Testis (tissue), 2 donors: ENCODE measurements at regions not wholly inside any gene's neighbourhood (a gene's known extent, or its start where the extent isn't known, plus 50 kb on each side); places are given as distances from the start of the nearest gene placed in this dataset.

Experiments used
- DNase-seq: peaks from one replicate; pipeline ENCODE4 v3.0.0-alpha.2; 2019
- H3K27ac ChIP-seq, 2 donors: fragments of 200-600 bp; sonication (generic); one replicate each; pipeline ENCODE4 v1.5.1; 2019
- H3K27me3 ChIP-seq: fragments of 200-600 bp; sonication (generic); one replicate; pipeline ENCODE4 v1.5.1; 2019
- H3K36me3 ChIP-seq: fragments of 200-600 bp; sonication (generic); one replicate; pipeline ENCODE4 v1.5.1; 2017; ENCODE audit warnings: low read depth; ENCODE audit errors: missing control alignments
- H3K4me1 ChIP-seq: fragments of 200-600 bp; sonication (generic); one replicate; pipeline ENCODE4 v1.5.1; 2019
- H3K4me3 ChIP-seq, 2 donors: fragments of 200-600 bp; sonication (generic); one replicate each; pipeline ENCODE4 v1.5.1; 2017 to 2019
- H3K9me3 ChIP-seq: fragments of 200-600 bp; sonication (generic); one replicate; pipeline ENCODE4 v1.5.1; 2017
- POLR2A ChIP-seq: fragments of 450-650 bp; IDR thresholded peaks from one replicate; pipeline ENCODE4 v1.6.1; 2017; ENCODE audit warnings: antibody characterized with exemption, mild to moderate bottlenecking, moderate library complexity
- WGBS, 2 donors: methylation state at CpG; one replicate each; pipeline ENCODE4 v1.1.5; 2018; 5-methylcytosine and 5-hydroxymethylcytosine counted together
- intact Hi-C: fragments of 100-400 bp; cut with DNase I; formaldehyde crosslinking; loops from one replicate; pipeline ENCODE4 v1.15.1; 2023; ENCODE audit warnings: low total_unique reads
- small RNA-seq, 2 donors: library from RNA; depleted of rRNA; stranded (forward); fragments of <200 nt; gene quantifications; one replicate each; pipeline ENCODE3, GENCODE V24; 2016
- TF ChIP-seq, protein P1 (sequence below), 3 experiments: fragments of 450-650 bp in 2 of 3; fragments of 200-600 bp in 1 of 3; sonication (generic) in 1 of 3; IDR thresholded peaks; one replicate each; pipeline ENCODE4 v1.5.1; 2016 to 2019; ENCODE audit warnings: antibody characterized with exemption in 3 of 3, mild to moderate bottlenecking in 2 of 3, moderate library complexity in 1 of 3

DNA sequence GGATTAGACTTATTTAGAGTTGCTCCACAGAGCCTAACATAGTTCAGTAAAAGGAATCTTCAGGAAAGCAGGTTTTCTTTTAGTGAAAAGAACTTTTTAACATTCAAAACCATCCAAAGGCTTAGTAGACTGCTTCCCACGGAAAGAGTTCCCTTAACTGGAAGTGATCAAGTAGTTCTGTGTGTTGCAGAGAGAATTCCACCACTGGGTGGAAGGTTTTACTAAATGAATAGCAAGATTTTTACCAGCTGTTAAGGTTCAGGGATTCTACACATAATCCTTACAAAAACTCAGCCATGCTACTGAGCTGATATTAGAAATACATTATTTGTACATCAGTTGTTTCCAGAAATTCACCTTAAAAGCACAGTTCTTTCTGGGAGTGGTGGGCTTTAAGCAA lies 119.7 kb downstream of the GDAP2 start:
- H3K36me3 ChIP-seq, result no peaks in the 10 kb centered on the region
- no peaks in the 10 kb centered on the region for H3K27me3 ChIP-seq
- no peaks in the 10 kb centered on the region for H3K9me3 ChIP-seq
- no peak overlapping the region for H3K4me3 ChIP-seq
- peak overlapping the region in 1 of 2 donors; percentile 19 for H3K27ac ChIP-seq
- TF ChIP-seq POLR2A, result no peak
- TF ChIP-seq, protein P1, sequence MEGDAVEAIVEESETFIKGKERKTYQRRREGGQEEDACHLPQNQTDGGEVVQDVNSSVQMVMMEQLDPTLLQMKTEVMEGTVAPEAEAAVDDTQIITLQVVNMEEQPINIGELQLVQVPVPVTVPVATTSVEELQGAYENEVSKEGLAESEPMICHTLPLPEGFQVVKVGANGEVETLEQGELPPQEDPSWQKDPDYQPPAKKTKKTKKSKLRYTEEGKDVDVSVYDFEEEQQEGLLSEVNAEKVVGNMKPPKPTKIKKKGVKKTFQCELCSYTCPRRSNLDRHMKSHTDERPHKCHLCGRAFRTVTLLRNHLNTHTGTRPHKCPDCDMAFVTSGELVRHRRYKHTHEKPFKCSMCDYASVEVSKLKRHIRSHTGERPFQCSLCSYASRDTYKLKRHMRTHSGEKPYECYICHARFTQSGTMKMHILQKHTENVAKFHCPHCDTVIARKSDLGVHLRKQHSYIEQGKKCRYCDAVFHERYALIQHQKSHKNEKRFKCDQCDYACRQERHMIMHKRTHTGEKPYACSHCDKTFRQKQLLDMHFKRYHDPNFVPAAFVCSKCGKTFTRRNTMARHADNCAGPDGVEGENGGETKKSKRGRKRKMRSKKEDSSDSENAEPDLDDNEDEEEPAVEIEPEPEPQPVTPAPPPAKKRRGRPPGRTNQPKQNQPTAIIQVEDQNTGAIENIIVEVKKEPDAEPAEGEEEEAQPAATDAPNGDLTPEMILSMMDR (IDR thresholded peaks at IDR 0.05), result no peak
- no peak for DNase-seq
- H3K4me1 ChIP-seq, result peaks cover 9% of the 10 kb centered on the region
- intact Hi-C loops, result no loop called here
- WGBS, 2 donors, result 47 to 53% methylated on average over 1 of the region's 1 CpG

GRCh38 chr1:117810553-117810952 lies 118.9 kb downstream of the GDAP2 start:
- intact Hi-C loops, result no loop called here
- H3K4me3 ChIP-seq, result no peak overlapping the region
- H3K4me1 ChIP-seq, result peaks cover 9% of the 10 kb centered on the region
- H3K9me3 ChIP-seq, result no peaks in the 10 kb centered on the region
- no peak for DNase-seq
- TF ChIP-seq, protein P1 (IDR thresholded peaks at IDR 0.05), result no peak
- no peak for TF ChIP-seq POLR2A
- H3K27me3 ChIP-seq, result no peaks in the 10 kb centered on the region
- WGBS, 2 donors, result 63 to 75% methylated on average over 3 of the region's 3 CpGs
- no peaks in the 10 kb centered on the region for H3K36me3 ChIP-seq
- no peak overlapping the region for H3K27ac ChIP-seq

GRCh38 chr1:117812869-117813511 lies 116.4 kb downstream of the GDAP2 start:
- H3K36me3 ChIP-seq, result no peaks in the 10 kb centered on the region
- DNase-seq, result no peak
- intact Hi-C loops, result no loop called here
- TF ChIP-seq, protein P1 (IDR thresholded peaks at IDR 0.05), result no peak
- TF ChIP-seq POLR2A, result no peak
- H3K27me3 ChIP-seq, result no peaks in the 10 kb centered on the region
- H3K4me3 ChIP-seq, result no peak overlapping the region
- 26 to 52% methylated on average over 1 of the region's 1 CpG for WGBS, 2 donors
- no peaks in the 10 kb centered on the region for H3K9me3 ChIP-seq
- no peak overlapping the region for H3K27ac ChIP-seq
- H3K4me1 ChIP-seq, result peaks cover 9% of the 10 kb centered on the region

Small RNA genes lying in the stretch of these regions (small RNA-seq; reads per million reads assigned to genes)
- 0 to 0.09 reads per million in 2 donors for gene AL390877.1
- 0 reads per million in 2 donors for gene RF00561
